Transverse colon (tissue), 4 donors: ENCODE measurements at regions not wholly inside any gene's neighbourhood (a gene's known extent, or its start where the extent isn't known, plus 50 kb on each side); places are given as distances from the start of the nearest gene placed in this dataset.
"Not testable (repeated sequence)": the region's sequence is repeated elsewhere in the genome, so short reads cannot be mapped to it uniquely, and the experiment has no call there.

Experiments used
- DNase-seq: peaks from one replicate; pipeline ENCODE4 v3.0.0-alpha.2; 2019
- H3K27ac ChIP-seq, 4 donors: fragments of 200-600 bp; sonication (generic); 2 replicates each; pipeline ENCODE4 v1.5.1; 2016 to 2018; ENCODE audit warnings: inconsistent platforms in 4 of 4
- H3K27me3 ChIP-seq: fragments of 200-600 bp; sonication (generic); 2 replicates; pipeline ENCODE4 v1.5.1; 2017; ENCODE audit warnings: inconsistent platforms
- H3K36me3 ChIP-seq, 4 donors: fragments of 200-600 bp; sonication (generic); 2 replicates each; pipeline ENCODE4 v1.5.1; 2017 to 2019; ENCODE audit warnings: inconsistent platforms in 4 of 4
- H3K4me1 ChIP-seq, 4 donors: fragments of 200-600 bp; sonication (generic); 2 replicates each; pipeline ENCODE4 v1.5.1; 2017 to 2020; ENCODE audit warnings: inconsistent platforms in 4 of 4
- H3K4me3 ChIP-seq, 4 donors: fragments of 200-600 bp; sonication (generic); 1 replicate in 1 of 4; 2 replicates in 3 of 4; pipeline versions ENCODE4 v1.5.1 to v1.6.1; 2017 to 2019; ENCODE audit warnings: inconsistent platforms in 4 of 4
- H3K9me3 ChIP-seq, 2 donors: fragments of 200-600 bp; sonication (generic); 2 replicates each; pipeline ENCODE4 v1.5.1; 2017 to 2019; ENCODE audit warnings: inconsistent platforms in 2 of 2
- CTCF ChIP-seq, 5 experiments: fragments of 200-600 bp in 3 of 5; fragments of 450-650 bp in 2 of 5; sonication (generic) in 3 of 5; IDR thresholded peaks; 1 replicate in 2 of 5; 2 replicates in 3 of 5; pipeline ENCODE4 v1.5.1; 2016 to 2017; ENCODE audit warnings: antibody characterized with exemption in 5 of 5, inconsistent platforms in 3 of 5, mild to moderate bottlenecking in 2 of 5, moderate library complexity in 1 of 5
- EP300 ChIP-seq: sonication (generic); formaldehyde crosslinking; IDR thresholded peaks from one replicate; pipeline ENCODE4 v1.6.1; 2017; ENCODE audit warnings: antibody characterized with exemption, low read depth
- POLR2A ChIP-seq: fragments of 450-650 bp; IDR thresholded peaks from one replicate; pipeline ENCODE4 v1.6.1; 2016; ENCODE audit warnings: antibody characterized with exemption, mild to moderate bottlenecking, moderate library complexity
- POLR2AphosphoS5 ChIP-seq, 3 donors: sonication (generic); formaldehyde crosslinking; IDR thresholded peaks; one replicate each; pipeline ENCODE4 v1.6.1; 2016; ENCODE audit warnings: antibody characterized with exemption in 3 of 3
- WGBS, 2 donors: methylation state at CpG; one replicate each; pipeline ENCODE4 v1.1.5; 2018; ENCODE audit warnings: low coverage in 1 of 2; 5-methylcytosine and 5-hydroxymethylcytosine counted together
- in situ Hi-C, 4 donors: fragments of 200-750 bp; cut with MboI; loops; one replicate each; pipeline versions ENCODE4 v1.15.0 to v1.15.1; 2017; ENCODE audit warnings: low sequenced_read_pairs in 3 of 4, low pct_ligation_motif_present in 1 of 4, low pct_unique_long_range_greater_than_20kb in 1 of 4
- intact Hi-C: fragments of 100-400 bp; cut with DNase I; formaldehyde crosslinking; loops from one replicate; pipeline ENCODE4 v1.15.1; 2023; ENCODE audit warnings: low total_unique reads

GRCh38 chr5:71925608-71926091, 181.6 kb upstream of the MAP1B start:
- no peak for TF ChIP-seq EP300
- Histone ChIP-seq H3K27me3 (no peaks in the 10 kb centered on the region), H3K4me1 (peaks cover 5 to 14% (median 12%) of the 10 kb centered on the region in 4 donors), H3K9me3 (no peaks in the 10 kb centered on the region), H3K4me3 (no peak overlapping the region), H3K36me3 (no peaks in the 10 kb centered on the region), H3K27ac (peak overlapping the region; percentile 4 to 38 (median 18))
- 36 to 80% methylated on average over 1 to 4 of the region's 4 CpGs for WGBS, 2 donors
- intact Hi-C loops, result no loop called here
- DNase-seq, result no peak
- in situ Hi-C loops, result no loop called here

GRCh38 chr5:71929003-71929402, 178.3 kb upstream of the MAP1B start:
- intact Hi-C loops, result no loop called here
- no peaks in the 10 kb centered on the region for H3K9me3 ChIP-seq
- no peaks in the 10 kb centered on the region for H3K27me3 ChIP-seq
- TF ChIP-seq POLR2AphosphoS5 (IDR thresholded peaks at IDR 0.05) (no peak), POLR2A (no peak), CTCF (IDR thresholded peaks at IDR 0.05) (no peak), EP300 (no peak)
- no peak overlapping the region for H3K27ac ChIP-seq
- in situ Hi-C loops, result no loop called here
- H3K36me3 ChIP-seq, result no peaks in the 10 kb centered on the region
- DNase-seq, result no peak
- peaks cover 9 to 36% (median 21%) of the 10 kb centered on the region in 4 donors for H3K4me1 ChIP-seq
- no peak overlapping the region for H3K4me3 ChIP-seq
- WGBS, 2 donors, result 83 to 84% methylated on average over 3 of the region's 3 CpGs

GRCh38 chr5:71930554-71930953, 176.7 kb upstream of the MAP1B start:
- intact Hi-C loops, in situ Hi-C loops, H3K9me3 ChIP-seq, H3K4me3 ChIP-seq, H3K36me3 ChIP-seq, H3K27me3 ChIP-seq, DNase-seq, H3K27ac ChIP-seq: not testable (repeated sequence)
- peaks cover 0 to 24% (median 15%) of the 10 kb centered on the region in 4 donors for H3K4me1 ChIP-seq

GRCh38 chr5:71932131-71932654, 175.1 kb upstream of the MAP1B start:
- TF ChIP-seq POLR2A, result no peak
- TF ChIP-seq CTCF (IDR thresholded peaks at IDR 0.05), result no peak
- no peak for TF ChIP-seq POLR2AphosphoS5 (IDR thresholded peaks at IDR 0.05)
- no peak for TF ChIP-seq EP300

GRCh38 chr5:71932655-71933338, 174.5 kb upstream of the MAP1B start:
- peak overlapping the region; percentile 70 to 83 (median 76) for H3K27ac ChIP-seq
- intact Hi-C loops (no loop called here), in situ Hi-C loops (no loop called here)
- no peak overlapping the region for H3K4me3 ChIP-seq
- H3K4me1 ChIP-seq, result peaks cover 0 to 24% (median 13%) of the 10 kb centered on the region in 4 donors
- no peaks in the 10 kb centered on the region for H3K27me3 ChIP-seq
- 40% methylated on average over 8 of the region's 8 CpGs; no CpG with 5 or more reads in 1 of the 2 donors for WGBS, 2 donors
- no peaks in the 10 kb centered on the region for H3K36me3 ChIP-seq
- TF ChIP-seq POLR2A (no peak), POLR2AphosphoS5 (IDR thresholded peaks at IDR 0.05) (peak in 2 of 3 donors; percentile 33 to 48), EP300 (no peak), CTCF (IDR thresholded peaks at IDR 0.05) (peak in 2 of 5 experiments; percentile 64 to 74)
- no peaks in the 10 kb centered on the region for H3K9me3 ChIP-seq
- peak; percentile 60 for DNase-seq

More at GRCh38 chr5:71932131-71932654, 175.1 kb upstream of the MAP1B start:
- Histone ChIP-seq H3K4me3 (no peak overlapping the region), H3K27me3 (no peaks in the 10 kb centered on the region), H3K36me3 (no peaks in the 10 kb centered on the region), H3K4me1 (peaks cover 0 to 24% (median 13%) of the 10 kb centered on the region in 4 donors), H3K27ac (peak overlapping the region; percentile 70 to 81 (median 74)), H3K9me3 (no peaks in the 10 kb centered on the region)
- in situ Hi-C loops (no loop called here), intact Hi-C loops (no loop called here)
- DNase-seq, result no peak
- 35% methylated on average over 1 of the region's 1 CpG; no CpG with 5 or more reads in 1 of the 2 donors for WGBS, 2 donors
